A673 (cell line): ENCODE measurements at regions not wholly inside any gene's neighbourhood (a gene's known extent, or its start where the extent isn't known, plus 50 kb on each side); places are given as distances from the start of the nearest gene placed in this dataset.

Experiments
- BruUV-seq: library from RNA; stranded (reverse); fragments of 400-500 nt; replicated peaks from 2 replicates; lab custom pipeline; 2021; lab: Mats Ljungman, UMichigan
- CTCF ChIA-PET: fragments of 300-600 bp; sonication (Branson Sonifier 250); formaldehyde crosslinking; loops from one replicate; lab custom pipeline; 2022; ENCODE audit warnings: antibody characterized with exemption; lab: Charles Lee
- POLR2A ChIA-PET: fragments of 300-600 bp; sonication (Branson Sonifier 250); formaldehyde crosslinking; loops from one replicate; lab custom pipeline; 2022; ENCODE audit warnings: antibody characterized with exemption; ENCODE audit not compliant: low non-redundant PET; lab: Charles Lee
- DNase-seq: peaks from one replicate; pipeline ENCODE4 v3.0.0-alpha.2; 2015; ENCODE audit warnings: low spot score
- H3K27ac ChIP-seq: fragments of 200-600 bp; sonication (generic); 2 replicates; pipeline ENCODE4 v1.5.1; 2016; ENCODE audit warnings: mixed run types, low read depth, mild to moderate bottlenecking, mixed read lengths, antibody characterized with exemption, low read length; ENCODE audit not compliant: poor library complexity, severe bottlenecking
- H3K27me3 ChIP-seq: fragments of 200-600 bp; sonication (generic); replicated peaks from 2 replicates; pipeline ENCODE4 v1.6.1; 2017; ENCODE audit warnings: mixed run types, low read depth, mild to moderate bottlenecking, mixed read lengths, antibody characterized with exemption, low read length; ENCODE audit not compliant: insufficient read depth, poor library complexity
- H3K36me3 ChIP-seq: fragments of 200-600 bp; sonication (generic); 2 replicates; pipeline ENCODE4 v1.6.1; 2016; ENCODE audit warnings: mixed run types, mild to moderate bottlenecking, mixed read lengths, antibody characterized with exemption, low read length; ENCODE audit not compliant: insufficient read depth, poor library complexity, severe bottlenecking
- H3K4me1 ChIP-seq: fragments of 200-600 bp; sonication (generic); 2 replicates; pipeline ENCODE4 v1.6.1; 2017; ENCODE audit warnings: mixed run types, mild to moderate bottlenecking, mixed read lengths, antibody characterized with exemption, low read length; ENCODE audit not compliant: insufficient read depth, poor library complexity, severe bottlenecking
- H3K4me3 ChIP-seq: fragments of 200-600 bp; sonication (generic); 2 replicates; pipeline ENCODE4 v1.5.1; 2016; ENCODE audit warnings: low read depth, mixed run types, mild to moderate bottlenecking, mixed read lengths, low read length; ENCODE audit not compliant: poor library complexity, severe bottlenecking
- H3K9me3 ChIP-seq: fragments of 200-600 bp; sonication (generic); 2 replicates; pipeline ENCODE4 v1.6.1; 2016; ENCODE audit warnings: mixed run types, low read depth, mild to moderate bottlenecking, mixed read lengths, antibody characterized with exemption, low read length; ENCODE audit not compliant: poor library complexity, severe bottlenecking
- EZH2 ChIP-seq: fragments of 200-600 bp; sonication (generic); IDR thresholded peaks from 2 replicates; pipeline ENCODE4 v1.6.1; 2017; ENCODE audit warnings: borderline replicate concordance, low read depth, mild to moderate bottlenecking, mixed read lengths, antibody characterized with exemption, low read length; ENCODE audit not compliant: poor library complexity, severe bottlenecking
- intact Hi-C: fragments of 100-400 bp; cut with micrococcal nuclease; formaldehyde crosslinking; loops from one replicate; pipeline ENCODE4 v1.10.0; 2022; ENCODE audit not compliant: unreplicated experiment
- TF ChIP-seq, protein P1 (sequence below): fragments of 300-800, 200-600 bp; sonication (generic); conservative IDR thresholded peaks from 2 replicates; pipeline ENCODE4 v1.5.1; 2017; ENCODE audit warnings: low read depth, mild to moderate bottlenecking, antibody characterized with exemption, low read length, moderate library complexity, mixed read lengths

GRCh38 chr6:19719691-19720128 lies 117.5 kb upstream of the ID4 start:
- POLR2A ChIA-PET: no interaction called here
- no TSS peak for BruUV-seq
- DNase-seq: no peak
- Histone ChIP-seq H3K27me3 (no peaks in the 10 kb centered on the region), H3K4me3 (no peak overlapping the region), H3K27ac (no peak overlapping the region), H3K36me3 (no peaks in the 10 kb centered on the region), H3K9me3 (no peaks in the 10 kb centered on the region), H3K4me1 (peaks cover 12% of the 10 kb centered on the region)
- TF ChIP-seq, protein P1, sequence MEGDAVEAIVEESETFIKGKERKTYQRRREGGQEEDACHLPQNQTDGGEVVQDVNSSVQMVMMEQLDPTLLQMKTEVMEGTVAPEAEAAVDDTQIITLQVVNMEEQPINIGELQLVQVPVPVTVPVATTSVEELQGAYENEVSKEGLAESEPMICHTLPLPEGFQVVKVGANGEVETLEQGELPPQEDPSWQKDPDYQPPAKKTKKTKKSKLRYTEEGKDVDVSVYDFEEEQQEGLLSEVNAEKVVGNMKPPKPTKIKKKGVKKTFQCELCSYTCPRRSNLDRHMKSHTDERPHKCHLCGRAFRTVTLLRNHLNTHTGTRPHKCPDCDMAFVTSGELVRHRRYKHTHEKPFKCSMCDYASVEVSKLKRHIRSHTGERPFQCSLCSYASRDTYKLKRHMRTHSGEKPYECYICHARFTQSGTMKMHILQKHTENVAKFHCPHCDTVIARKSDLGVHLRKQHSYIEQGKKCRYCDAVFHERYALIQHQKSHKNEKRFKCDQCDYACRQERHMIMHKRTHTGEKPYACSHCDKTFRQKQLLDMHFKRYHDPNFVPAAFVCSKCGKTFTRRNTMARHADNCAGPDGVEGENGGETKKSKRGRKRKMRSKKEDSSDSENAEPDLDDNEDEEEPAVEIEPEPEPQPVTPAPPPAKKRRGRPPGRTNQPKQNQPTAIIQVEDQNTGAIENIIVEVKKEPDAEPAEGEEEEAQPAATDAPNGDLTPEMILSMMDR: no peak
- no peak for TF ChIP-seq EZH2
- CTCF ChIA-PET: no interaction called here
- intact Hi-C loops: no loop called here

GRCh38 chr6:19721766-19722377 lies 115.3 kb upstream of the ID4 start:
- no peak for DNase-seq
- no peaks in the 10 kb centered on the region for H3K36me3 ChIP-seq
- intact Hi-C loops: no loop called here
- ChIA-PET CTCF (no interaction called here), POLR2A (no interaction called here)
- TF ChIP-seq EZH2: no peak
- TF ChIP-seq, protein P1: no peak
- no peak overlapping the region for H3K27ac ChIP-seq
- H3K4me3 ChIP-seq: no peak overlapping the region
- H3K9me3 ChIP-seq: no peaks in the 10 kb centered on the region
- no TSS peak for BruUV-seq
- peaks cover 12% of the 10 kb centered on the region for H3K4me1 ChIP-seq
- H3K27me3 ChIP-seq: no peaks in the 10 kb centered on the region

- ChIA-PET POLR2A (no interaction called here), CTCF (no interaction called here)
- Histone ChIP-seq H3K9me3 (no peaks in the 10 kb centered on the region), H3K27me3 (no peaks in the 10 kb centered on the region), H3K27ac (no peak overlapping the region), H3K4me3 (no peak overlapping the region), H3K36me3 (no peaks in the 10 kb centered on the region), H3K4me1 (peaks cover 12% of the 10 kb centered on the region)
- intact Hi-C loops: no loop called here
- no TSS peak for BruUV-seq
- TF ChIP-seq, protein P1: no peak
- no peak for TF ChIP-seq EZH2
- DNase-seq: no peak
Measured at GRCh38 chr6:19722999-19723398, 114.2 kb upstream of the ID4 start.
